ENCODE measurements at regions not wholly inside any gene's neighbourhood (a gene's known extent, or its start where the extent isn't known, plus 50 kb on each side); places are given as distances from the start of the nearest gene placed in this dataset.
A peak's percentile ranks its signal among the peaks of the same experiment; 100 is the strongest.
"Not testable (repeated sequence)": the region's sequence is repeated elsewhere in the genome, so short reads cannot be mapped to it uniquely, and the experiment has no call there.

- no peak for DNase-seq (ENCODE audit: low read depth in 4 of 4, low spot score in 3 of 4)
Measured at GRCh38 chr10:114872519-114873087, 51.0 kb downstream of the FHIP2A start.

GRCh38 chr10:114874827-114875411 is 53.3 kb downstream of the FHIP2A start:
- no peak for DNase-seq (ENCODE audit: low read depth in 4 of 4, low spot score in 3 of 4)

GRCh38 chr10:114875590-114876081 is 54.1 kb downstream of the FHIP2A start:
- DNase-seq (ENCODE audit: low read depth in 4 of 4, low spot score in 3 of 4), result not testable (repeated sequence)

- no peak for DNase-seq (ENCODE audit: low read depth in 4 of 4, low spot score in 3 of 4)
Measured at GRCh38 chr10:114876169-114876568, 54.6 kb downstream of the FHIP2A start.

GRCh38 chr10:114876602-114877300 is 55.2 kb downstream of the FHIP2A start:
- peak in 2 of 4 donors; percentile 34 to 49 for DNase-seq (ENCODE audit: low read depth in 4 of 4, low spot score in 3 of 4)

GRCh38 chr10:114877301-114877644 is 55.7 kb downstream of the FHIP2A start:
- DNase-seq (ENCODE audit: low read depth in 4 of 4, low spot score in 3 of 4), result no peak

- no peak for DNase-seq (ENCODE audit: low read depth in 4 of 4, low spot score in 3 of 4)
Measured at GRCh38 chr10:114879093-114879492, 57.5 kb downstream of the FHIP2A start.

GRCh38 chr10:114879541-114880158 is 58.1 kb downstream of the FHIP2A start:
- DNase-seq (ENCODE audit: low read depth in 4 of 4, low spot score in 3 of 4), result no peak

- peak in 3 of 4 donors; percentile 51 to 61 (median 52) for DNase-seq (ENCODE audit: low read depth in 4 of 4, low spot score in 3 of 4)
Measured at GRCh38 chr10:114881417-114881816, 56.6 kb upstream of the TRUB1 start.

- no peak for DNase-seq (ENCODE audit: low read depth in 4 of 4, low spot score in 3 of 4)
Measured at GRCh38 chr10:114881901-114882300, 56.1 kb upstream of the TRUB1 start.

- no peak for DNase-seq (ENCODE audit: low read depth in 4 of 4, low spot score in 3 of 4)
Measured at GRCh38 chr10:114885443-114885842, 52.6 kb upstream of the TRUB1 start.
